Lower leg skin (tissue), 3 donors: ENCODE measurements at regions not wholly inside any gene's neighbourhood (a gene's known extent, or its start where the extent isn't known, plus 50 kb on each side); places are given as distances from the start of the nearest gene placed in this dataset.

ENCODE experiments used
- CTCF ChIP-seq, 3 donors: fragments of 450-650 bp; IDR thresholded peaks; one replicate each; pipeline ENCODE4 v1.5.1; 2016; ENCODE audit warnings: antibody characterized with exemption in 3 of 3, mild to moderate bottlenecking in 3 of 3, moderate library complexity in 2 of 3
- POLR2A ChIP-seq, 2 donors: fragments of 450-650 bp; IDR thresholded peaks; one replicate each; pipeline ENCODE4 v1.6.1; 2016 to 2017; ENCODE audit warnings: antibody characterized with exemption in 2 of 2, mild to moderate bottlenecking in 1 of 2, moderate library complexity in 1 of 2

GRCh38 chr6:14047151-14047740 is 70.3 kb upstream of the CD83 start:
- TF ChIP-seq POLR2A (IDR thresholded peaks at IDR 0.05) (no peak), CTCF (IDR thresholded peaks at IDR 0.05) (no peak)
